HG02588 (cell line): ENCODE measurements at regions not wholly inside any gene's neighbourhood (a gene's known extent, or its start where the extent isn't known, plus 50 kb on each side); places are given as distances from the start of the nearest gene placed in this dataset.

Experiments
- ATAC-seq: cut with Tn5 transposase; IDR thresholded peaks from one replicate; pipeline ENCODE4 v1.9.1; 2021; ENCODE audit warnings: mild to moderate bottlenecking, moderate library complexity; ENCODE audit not compliant: unreplicated experiment

- ATAC-seq, result no peak
Observed at GRCh38 chr10:129350690-129351089, 116.4 kb upstream of the MGMT start.

- ATAC-seq, result no peak
Observed at GRCh38 chr10:129353101-129353500, 113.9 kb upstream of the MGMT start.

GRCh38 chr10:129360046-129360445 is 107.0 kb upstream of the MGMT start:
- no peak for ATAC-seq

GRCh38 chr10:129361676-129362376 is 105.2 kb upstream of the MGMT start:
- ATAC-seq, result no peak

GRCh38 chr10:129364949-129365348 is 102.1 kb upstream of the MGMT start:
- ATAC-seq, result no peak

GRCh38 chr10:129365767-129366402 is 101.2 kb upstream of the MGMT start:
- no peak for ATAC-seq

GRCh38 chr10:129366450-129366849 is 100.6 kb upstream of the MGMT start:
- ATAC-seq, result no peak

- ATAC-seq, result no peak
Observed at GRCh38 chr10:129369566-129369965, 97.5 kb upstream of the MGMT start.

- ATAC-seq, result no peak
Observed at GRCh38 chr10:129371541-129371940, 95.5 kb upstream of the MGMT start.

GRCh38 chr10:129372172-129372571 is 94.9 kb upstream of the MGMT start:
- ATAC-seq, result no peak

- no peak for ATAC-seq
Observed at GRCh38 chr10:129373231-129373630, 93.8 kb upstream of the MGMT start.

GRCh38 chr10:129373718-129374117 is 93.3 kb upstream of the MGMT start:
- ATAC-seq, result no peak

GRCh38 chr10:129375171-129375570 is 91.9 kb upstream of the MGMT start:
- no peak for ATAC-seq

GRCh38 chr10:129375912-129376311 is 91.1 kb upstream of the MGMT start:
- ATAC-seq, result no peak

- ATAC-seq, result no peak
Observed at GRCh38 chr10:129380279-129380678, 86.8 kb upstream of the MGMT start.

- no peak for ATAC-seq
Observed at GRCh38 chr10:129381741-129382140, 85.3 kb upstream of the MGMT start.

GRCh38 chr10:129382401-129382800 is 84.6 kb upstream of the MGMT start:
- no peak for ATAC-seq

- ATAC-seq, result no peak
Observed at GRCh38 chr10:129383651-129384050, 83.4 kb upstream of the MGMT start.

- ATAC-seq, result no peak
Observed at GRCh38 chr10:129385600-129385999, 81.4 kb upstream of the MGMT start.

- no peak for ATAC-seq
Observed at GRCh38 chr10:129386415-129387257, 80.4 kb upstream of the MGMT start.

GRCh38 chr10:129387258-129387525 is 79.8 kb upstream of the MGMT start:
- ATAC-seq, result no peak

- no peak for ATAC-seq
Observed at GRCh38 chr10:129388435-129388834, 78.6 kb upstream of the MGMT start.
